Activated CD4-positive, alpha-beta T cell treated with anti-CD3 and anti-CD28 coated beads for 48 hours (primary cell): ENCODE measurements at regions not wholly inside any gene's neighbourhood (a gene's known extent, or its start where the extent isn't known, plus 50 kb on each side); places are given as distances from the start of the nearest gene placed in this dataset.

Source experiments
- DNase-seq: peaks from one replicate; pipeline ENCODE4 v3.0.0-alpha.2; 2020

DNA sequence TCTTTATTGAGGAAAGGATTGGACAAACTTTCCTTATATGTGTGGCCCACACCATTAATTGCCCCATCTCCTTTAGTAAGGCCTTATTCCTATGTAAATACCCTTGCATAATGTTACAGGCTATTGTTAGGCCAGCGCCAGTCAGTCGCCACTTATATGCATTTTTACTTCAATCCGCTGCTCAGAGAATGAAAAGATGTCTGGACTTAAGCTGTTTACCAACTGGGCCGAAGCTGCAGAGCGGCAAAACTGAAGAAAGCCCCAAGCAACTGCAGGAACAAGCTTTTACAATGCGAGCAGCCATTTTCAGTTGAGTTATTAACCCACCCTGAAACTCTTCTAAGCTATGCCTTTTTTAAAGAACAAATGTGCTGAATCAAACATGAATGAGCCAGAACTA lies 92.1 kb upstream of the OTX2 start:
- DNase-seq: no peak

DNA sequence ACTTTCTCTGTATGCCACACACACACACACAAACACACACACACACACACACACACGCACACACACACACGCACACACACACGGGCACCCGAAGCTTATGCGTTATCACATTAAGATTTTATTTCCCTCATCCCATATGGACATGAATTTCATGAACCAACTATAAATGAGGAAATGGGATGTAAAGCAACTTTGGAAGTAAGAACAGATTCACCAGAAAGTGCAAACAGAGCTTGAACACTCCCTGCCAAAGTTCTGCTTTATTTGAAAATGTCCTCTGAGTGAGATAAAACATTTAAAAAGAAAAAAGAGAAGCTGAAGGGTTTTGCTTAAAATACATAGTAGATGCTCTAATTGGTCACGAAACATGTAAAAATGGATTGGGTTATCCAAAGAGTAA lies 90.4 kb upstream of the OTX2 start:
- DNase-seq: no peak

DNA sequence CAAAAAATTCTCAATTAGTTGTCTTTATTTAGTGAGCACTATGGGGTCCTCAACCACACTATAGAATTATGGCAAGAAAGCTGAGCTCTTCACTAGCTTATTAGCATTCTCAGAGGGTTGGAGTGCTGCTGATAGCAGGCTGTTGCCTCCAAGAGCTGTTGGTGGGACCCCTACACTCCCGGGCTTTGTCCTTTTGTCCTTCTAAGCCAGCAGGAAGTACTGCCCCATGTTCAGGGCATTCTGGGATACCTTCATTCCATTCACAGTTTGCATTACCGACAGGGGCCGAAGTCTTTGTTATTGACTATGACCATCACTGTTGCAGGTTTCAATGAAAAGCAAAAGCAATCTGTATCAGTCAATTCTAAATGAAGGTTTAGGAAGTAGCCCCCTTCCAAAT lies 89.5 kb upstream of the OTX2 start:
- DNase-seq: no peak

DNA sequence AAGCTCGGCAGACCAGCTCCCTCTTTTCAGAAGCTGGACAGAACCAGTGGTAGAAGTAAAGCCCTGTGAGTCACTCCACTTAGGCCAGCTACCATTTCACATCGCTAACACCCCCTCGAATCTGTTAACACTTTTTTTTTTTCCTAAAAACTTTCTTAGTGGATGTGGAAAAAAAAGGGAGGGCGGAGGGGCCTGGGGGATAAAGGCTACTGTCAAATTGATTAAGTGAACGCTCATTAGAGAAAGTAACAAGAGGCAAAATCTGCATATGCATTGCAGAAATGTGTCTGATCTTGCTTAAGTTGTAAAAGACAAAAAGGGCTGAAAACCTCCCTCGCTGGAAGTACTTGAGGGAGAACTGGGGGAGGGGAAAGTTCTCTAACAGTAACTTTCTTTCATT lies 86.6 kb upstream of the OTX2 start:
- DNase-seq: no peak

DNA sequence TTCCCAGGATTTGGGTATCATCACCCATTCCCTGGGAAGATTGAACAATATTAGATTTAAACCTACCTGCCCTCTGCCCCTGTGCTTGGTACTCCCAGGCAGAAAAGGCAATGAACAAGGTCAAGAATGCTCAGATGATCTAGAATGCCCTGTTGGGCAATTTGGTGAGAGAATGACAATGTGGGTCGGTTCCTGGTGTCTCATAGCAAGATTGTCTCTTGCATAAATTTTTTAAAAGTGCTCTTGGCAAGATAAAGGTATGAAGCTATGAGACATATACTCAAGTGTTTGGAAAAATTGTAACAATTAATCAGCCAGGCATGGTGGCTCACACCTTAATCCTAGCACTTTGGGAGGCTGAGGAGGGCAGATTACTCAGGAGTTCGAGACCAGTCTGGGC lies 86.0 kb upstream of the OTX2 start:
- no peak for DNase-seq

DNA sequence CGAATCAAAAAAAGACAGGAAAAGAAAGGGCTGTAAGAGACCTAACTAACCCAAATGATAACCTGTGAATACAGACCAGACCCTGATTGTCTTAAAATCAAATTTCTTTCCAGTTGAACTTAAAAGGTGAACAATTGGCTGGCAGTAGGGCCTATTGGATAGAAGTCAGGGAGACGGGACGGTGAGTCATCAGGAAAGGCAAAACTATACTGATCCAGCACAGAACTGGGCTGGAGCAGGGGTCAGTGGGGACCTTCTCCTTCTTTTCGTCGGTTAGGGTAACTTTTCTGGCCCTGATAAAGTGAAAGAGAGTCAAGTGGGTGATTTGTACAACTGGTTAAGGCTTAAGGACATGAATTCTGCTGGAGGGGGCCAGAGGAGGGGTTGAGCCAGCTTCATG lies 84.9 kb upstream of the OTX2 start:
- no peak for DNase-seq

DNA sequence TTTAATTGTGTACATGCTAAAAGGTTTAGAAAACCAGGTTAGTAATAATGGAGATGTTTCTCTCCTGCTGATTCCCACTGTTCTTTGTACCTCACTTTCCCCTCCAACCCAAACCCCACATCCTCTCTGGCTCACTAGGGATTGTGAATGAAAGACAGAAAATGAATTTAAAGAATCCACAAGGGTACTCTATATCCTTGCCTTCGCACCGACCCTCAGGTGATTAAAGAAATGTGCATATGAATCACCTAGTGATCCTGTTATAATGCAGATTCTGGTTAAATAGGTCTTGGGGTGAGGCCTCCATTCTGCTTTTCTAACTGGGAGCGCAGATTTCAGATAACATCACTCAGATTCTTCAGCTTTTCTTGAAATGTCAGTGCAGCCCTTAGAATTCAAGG lies 84.3 kb upstream of the OTX2 start:
- no peak for DNase-seq

DNA sequence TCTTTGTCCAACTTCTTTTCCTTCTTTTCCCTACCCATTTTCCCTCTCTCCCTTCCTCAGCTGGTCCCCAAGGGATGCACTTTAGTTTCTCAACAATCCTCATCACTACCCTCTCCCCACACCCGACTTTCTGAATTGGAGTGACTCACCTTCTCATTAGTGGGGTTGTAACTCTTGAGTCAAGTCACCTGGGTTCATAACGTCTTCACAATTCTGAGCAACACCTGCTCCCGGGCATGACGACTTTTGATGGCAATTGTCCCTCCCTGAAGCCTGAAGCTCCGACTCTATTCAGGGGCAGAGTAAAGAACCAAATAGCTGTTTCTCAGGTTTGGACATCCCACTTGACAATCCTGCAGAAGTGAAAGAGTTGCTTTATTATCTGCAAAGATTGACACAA lies 82.7 kb upstream of the OTX2 start:
- no peak for DNase-seq

DNA sequence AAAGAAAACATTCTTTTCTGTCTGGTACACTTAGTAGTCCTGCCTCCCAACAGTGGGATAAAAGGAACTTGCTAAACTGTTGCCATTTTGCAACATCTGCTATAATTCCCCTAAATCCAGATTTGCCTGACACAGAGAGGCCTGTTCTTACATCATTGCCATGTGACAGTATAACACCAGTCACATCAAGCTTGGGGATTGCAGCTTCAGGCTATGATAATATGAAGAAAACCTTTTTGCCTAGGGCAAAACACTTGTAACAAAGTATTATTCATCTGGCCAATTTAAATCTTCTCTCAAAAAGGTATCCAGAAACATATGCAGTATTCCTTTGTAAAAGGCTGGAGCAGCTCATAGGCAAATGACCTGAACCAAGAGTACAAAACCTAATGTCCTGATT lies 80.9 kb upstream of the OTX2 start:
- no peak for DNase-seq

DNA sequence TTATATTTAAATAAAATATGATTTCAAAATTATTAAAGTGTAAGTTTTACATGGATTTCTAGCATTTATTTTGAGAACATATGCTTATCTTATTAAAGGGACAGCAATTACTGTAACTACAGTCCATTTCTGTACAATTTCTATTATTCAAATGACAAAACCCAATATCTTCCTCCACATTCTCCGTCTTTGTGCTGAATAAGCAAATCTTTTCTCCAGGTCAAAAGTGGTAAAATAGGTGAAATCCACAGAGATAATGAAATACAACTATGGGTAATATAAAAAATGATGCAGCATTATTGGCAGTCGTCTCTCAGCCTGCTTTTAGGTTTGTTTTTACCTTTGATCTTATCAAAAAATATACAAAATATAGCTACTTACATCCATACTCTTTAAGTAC lies 79.4 kb upstream of the OTX2 start:
- no peak for DNase-seq

DNA sequence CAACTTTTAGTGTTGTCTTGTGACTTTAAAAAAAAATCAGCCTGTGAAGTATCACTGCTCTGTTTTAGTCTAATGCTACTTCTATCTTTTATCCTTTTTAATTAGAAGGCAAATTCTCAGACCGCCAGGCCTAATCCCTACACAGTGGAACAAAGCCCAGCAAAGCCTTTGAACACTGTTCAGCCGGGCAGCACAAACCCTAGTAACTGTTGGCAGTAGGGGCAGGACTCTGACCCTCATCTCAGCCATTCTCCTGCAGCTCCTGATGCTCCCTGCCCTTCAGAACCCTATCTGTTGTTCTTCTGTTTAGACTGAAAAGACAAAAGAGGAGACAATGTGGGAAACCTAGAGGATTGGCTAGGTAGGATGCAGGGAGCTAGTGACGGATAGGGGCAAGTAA lies 78.0 kb upstream of the OTX2 start:
- DNase-seq: no peak

DNA sequence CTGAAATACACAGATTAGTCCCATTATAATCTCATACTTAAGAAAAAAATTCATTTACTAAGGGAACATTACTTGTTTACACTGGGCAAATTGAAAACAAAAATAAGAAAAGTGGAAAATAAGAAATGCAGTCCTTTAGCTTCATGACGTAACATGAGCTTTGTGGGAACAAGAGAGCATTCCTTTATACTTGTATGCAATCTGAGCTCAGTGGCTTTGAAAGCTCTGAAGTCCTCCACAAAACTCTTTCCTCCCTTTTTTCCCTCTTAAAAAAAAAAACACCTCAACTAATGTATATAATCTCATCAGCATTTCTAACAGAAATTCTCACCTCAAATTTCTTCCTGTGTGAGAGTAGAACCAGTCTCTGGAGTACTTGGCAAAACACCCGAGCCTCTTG lies 76.9 kb upstream of the OTX2 start:
- no peak for DNase-seq

DNA sequence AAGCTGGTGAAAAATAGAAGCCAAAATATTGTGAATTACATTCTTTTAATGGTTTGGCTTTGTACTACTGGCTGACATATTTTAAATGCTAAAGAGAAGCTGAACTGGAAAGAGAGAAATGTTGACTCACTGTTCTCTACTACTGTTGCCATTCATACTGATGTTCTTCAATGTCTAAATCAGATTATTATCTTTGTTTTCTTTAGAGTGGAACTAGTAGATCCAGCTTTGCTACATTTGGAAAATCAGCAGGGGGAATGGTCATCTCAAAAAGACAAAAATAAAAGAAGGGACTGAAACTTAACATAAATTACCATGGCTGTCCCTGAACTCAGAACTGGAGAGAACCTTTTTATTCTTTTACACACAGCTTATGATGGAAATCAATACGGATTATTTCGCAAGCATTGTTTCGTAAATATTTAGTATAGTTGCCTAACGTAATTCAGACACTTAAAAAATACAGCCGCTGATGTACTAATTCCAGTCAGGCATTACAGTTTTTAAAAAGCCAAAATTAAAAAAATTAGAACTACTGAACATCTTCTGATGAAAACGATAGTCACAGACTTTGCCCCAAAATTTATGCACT lies 76.3 kb upstream of the OTX2 start:
- no peak for DNase-seq

DNA sequence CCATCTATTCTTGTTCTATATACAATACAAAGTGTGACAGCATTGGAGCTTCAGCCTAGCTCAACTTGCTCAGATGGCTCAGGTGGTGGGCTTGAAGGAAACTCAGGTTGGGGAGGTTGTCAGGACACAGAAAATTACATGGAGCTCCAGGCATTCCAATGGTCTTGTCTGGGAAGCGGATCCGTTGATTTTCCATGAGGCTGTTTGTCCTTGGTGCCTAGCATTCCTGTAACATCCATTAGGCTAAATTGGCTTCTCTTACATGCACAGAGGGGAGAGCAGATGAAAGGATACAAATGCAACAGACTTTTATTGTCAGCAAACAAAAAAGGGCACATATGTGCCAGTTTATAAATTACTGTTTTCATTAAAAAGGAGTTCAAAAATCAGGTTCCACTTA lies 75.5 kb upstream of the OTX2 start:
- DNase-seq: no peak

DNA sequence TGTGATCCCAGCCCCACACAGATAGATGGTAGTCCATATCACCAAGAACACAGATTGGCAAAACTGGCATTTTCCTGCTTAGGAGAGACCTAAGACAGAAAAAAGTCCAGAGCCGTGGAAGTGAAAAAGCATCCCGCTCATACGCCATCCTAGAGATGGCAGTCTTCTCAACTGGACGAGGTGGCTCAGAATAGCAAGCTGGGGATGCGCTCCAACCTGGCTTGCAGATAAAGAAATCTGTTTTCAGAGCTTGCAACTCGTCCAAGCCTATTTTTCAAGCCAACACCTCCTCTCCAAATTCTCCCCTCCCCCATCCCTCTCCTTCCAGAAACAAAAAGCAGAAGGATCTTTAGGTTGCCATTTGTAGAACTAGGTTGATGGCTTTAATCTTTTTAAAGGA lies 74.3 kb upstream of the OTX2 start:
- DNase-seq: no peak

DNA sequence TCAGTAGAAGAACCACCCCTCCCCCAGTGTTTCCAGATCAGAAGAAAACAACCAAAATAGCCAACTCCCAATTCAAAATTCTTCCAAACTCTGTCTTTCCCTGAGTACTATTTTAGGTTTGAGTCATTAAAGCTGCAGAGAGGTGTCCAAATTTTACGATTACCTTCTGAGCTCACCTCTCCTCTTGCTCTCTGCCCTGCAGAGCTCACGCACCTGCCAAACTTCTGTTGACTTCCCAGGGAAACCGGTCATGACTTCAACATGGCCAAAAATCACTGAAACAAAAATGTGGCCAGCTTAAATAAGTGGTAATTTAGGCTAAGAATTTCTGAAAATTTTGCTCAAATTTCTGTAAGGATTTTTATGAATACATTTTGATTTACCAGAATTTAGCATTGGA lies 70.9 kb upstream of the OTX2 start:
- no peak for DNase-seq

DNA sequence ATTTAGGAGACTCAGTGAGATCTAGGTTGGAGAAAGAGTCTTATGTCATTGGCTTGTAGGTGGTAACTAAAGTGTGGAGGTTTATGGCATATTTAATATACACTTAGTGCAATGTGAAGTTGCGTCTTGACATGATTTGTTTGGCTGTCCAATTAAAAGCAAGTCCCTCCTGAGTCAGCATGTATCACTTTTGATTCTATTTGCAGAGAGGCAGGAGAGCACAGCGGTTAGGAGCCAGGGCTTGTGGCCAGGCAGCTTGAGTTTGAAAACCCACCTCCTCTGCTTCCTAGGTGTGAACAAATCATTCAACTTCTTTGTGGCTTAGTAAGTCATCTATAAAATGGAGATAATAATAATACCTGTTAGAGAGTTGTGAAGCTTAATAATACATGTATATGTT lies 68.5 kb upstream of the OTX2 start:
- DNase-seq: no peak

DNA sequence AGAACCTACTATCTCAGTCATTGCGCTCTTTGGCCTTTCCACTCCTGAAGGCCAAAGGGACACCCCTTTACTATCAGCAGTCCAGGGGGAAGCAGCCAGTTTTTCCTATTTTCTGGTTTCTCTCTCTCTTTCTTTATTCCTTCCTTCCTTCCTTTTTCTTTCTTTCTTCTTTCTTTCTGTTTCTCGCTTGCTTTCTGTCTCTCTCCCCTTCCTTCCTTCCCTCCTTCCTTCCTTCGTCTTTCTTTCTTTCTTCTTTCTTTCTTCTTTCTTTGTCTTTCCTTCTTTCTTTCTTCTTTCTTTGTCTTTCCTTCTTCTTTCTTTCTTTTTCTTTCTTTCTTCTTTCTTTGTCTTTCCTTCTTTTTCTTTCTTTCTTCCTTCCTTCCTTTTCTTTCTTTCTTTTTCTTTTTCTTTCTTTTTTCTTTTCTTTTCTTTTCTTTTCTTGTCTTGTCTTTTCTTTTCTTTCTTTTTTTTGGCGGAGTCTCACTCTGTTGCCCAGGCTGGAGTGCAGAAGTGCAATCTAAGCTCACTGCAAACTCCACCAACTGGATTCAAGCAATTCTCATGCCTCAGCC lies 64.9 kb upstream of the OTX2 start:
- no peak for DNase-seq

DNA sequence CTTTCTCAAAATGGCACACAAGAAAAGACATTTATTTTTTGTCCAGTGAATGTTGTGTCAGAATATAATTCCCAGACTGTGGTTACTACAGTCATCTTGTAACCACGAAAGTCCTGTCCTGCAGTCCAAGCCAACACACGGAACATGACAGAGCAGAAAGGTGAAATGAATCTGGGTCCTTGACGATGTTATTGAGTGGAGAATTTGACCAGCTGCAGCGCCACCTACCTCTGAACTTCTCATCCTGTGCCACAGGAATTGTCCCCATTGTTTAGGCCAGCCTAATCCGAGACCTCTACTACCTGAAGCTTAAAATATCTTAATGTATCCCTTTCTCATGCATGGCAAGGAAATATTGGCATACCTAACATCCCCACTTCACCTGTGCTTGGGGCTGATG lies 64.1 kb upstream of the OTX2 start:
- peak; percentile 6 for DNase-seq

DNA sequence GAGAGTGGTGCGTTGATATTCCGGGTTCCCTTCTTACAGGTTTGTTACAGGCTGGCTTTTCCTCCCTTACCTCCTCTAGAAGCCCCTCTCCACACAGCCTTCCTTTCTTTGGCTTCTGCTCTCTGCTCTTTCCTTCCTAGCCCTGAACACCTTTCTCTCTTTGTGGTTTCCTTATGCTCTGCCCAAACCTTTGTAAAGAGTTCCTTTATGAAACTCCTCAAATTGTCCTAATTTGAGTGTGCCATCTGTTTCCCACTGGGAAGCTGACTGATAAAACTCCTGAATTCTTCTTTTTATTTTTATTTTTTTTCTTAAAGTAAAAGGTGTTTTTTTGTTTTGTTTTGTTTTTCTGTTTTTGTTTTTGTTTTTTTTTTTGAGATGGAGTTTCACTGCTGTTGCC lies 60.1 kb upstream of the OTX2 start:
- DNase-seq: no peak

DNA sequence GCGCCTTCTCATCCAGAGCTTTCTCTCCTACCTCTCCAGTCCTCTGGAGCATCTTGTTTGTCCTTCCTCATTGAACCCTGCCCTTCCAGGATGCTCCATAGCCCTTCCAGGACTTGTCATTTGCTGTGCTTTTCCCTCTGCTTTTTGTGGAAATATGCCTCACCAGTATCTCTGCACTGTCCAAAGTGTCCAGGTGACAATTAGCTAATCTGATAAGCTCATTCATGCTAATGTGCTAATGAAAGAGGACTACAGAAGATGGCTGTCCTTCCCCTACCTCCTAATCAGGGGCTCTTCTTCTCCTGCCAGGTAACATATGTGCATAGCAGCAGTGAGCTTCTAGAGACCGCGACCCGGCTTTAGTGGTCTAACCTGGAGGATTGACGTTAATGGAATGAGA lies 58.4 kb upstream of the OTX2 start:
- no peak for DNase-seq

DNA sequence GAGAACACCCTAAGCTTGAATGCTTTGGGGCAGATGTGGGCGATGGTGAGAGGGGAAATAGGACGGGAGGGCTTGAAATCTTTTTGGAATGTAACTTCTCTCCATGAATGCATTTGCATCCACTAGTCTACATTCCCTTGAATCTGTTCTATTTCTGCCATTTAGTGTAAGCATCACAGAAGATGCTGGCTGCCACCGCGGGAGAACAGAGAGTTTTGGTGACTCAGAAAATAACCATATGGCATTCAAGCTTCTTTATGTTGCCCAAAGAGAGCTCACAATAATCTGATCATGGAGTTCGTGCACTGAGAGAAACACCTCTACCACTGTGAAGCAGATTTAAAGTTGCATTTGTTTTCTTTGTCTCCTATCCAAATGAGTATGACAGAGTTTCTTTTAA lies 52.6 kb upstream of the OTX2 start:
- DNase-seq: no peak

DNA sequence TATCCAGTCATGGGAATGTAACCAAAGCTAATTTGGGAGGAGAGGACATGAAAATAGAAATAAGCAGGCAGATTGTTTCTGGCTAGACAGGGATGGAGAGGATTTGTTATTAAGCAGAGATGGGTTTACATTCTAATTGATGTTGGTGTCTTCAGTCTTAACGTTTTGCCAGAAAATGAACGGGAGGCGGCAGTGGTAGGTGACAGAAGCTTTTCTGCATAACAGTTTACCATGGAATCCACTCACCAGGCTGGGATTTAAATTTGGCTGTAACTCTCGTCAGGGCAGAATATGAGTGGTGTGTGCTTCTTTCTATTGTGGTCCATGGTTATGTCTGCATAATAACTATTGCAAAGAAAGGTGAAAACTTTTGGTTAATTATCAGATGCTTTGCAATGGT lies 50.2 kb upstream of the OTX2 start:
- no peak for DNase-seq
